ENCODE measurements at regions not wholly inside any gene's neighbourhood (a gene's known extent, or its start where the extent isn't known, plus 50 kb on each side); places are given as distances from the start of the nearest gene placed in this dataset.
"Not testable (repeated sequence)": the region's sequence is repeated elsewhere in the genome, so short reads cannot be mapped to it uniquely, and the experiment has no call there.

- TF ChIP-seq, protein P1, sequence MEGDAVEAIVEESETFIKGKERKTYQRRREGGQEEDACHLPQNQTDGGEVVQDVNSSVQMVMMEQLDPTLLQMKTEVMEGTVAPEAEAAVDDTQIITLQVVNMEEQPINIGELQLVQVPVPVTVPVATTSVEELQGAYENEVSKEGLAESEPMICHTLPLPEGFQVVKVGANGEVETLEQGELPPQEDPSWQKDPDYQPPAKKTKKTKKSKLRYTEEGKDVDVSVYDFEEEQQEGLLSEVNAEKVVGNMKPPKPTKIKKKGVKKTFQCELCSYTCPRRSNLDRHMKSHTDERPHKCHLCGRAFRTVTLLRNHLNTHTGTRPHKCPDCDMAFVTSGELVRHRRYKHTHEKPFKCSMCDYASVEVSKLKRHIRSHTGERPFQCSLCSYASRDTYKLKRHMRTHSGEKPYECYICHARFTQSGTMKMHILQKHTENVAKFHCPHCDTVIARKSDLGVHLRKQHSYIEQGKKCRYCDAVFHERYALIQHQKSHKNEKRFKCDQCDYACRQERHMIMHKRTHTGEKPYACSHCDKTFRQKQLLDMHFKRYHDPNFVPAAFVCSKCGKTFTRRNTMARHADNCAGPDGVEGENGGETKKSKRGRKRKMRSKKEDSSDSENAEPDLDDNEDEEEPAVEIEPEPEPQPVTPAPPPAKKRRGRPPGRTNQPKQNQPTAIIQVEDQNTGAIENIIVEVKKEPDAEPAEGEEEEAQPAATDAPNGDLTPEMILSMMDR (IDR thresholded peaks at IDR 0.05): not testable (repeated sequence)
- not testable (repeated sequence) for TF ChIP-seq POLR2A, POLR2AphosphoS5, EP300 (IDR thresholded peaks at IDR 0.05)
Observed at GRCh38 chr6:132020918-132021317, 69.7 kb upstream of the CCN2 start.

Data from gastroesophageal sphincter (tissue), 3 donors.